ENCODE measurements at regions not wholly inside any gene's neighbourhood (a gene's known extent, or its start where the extent isn't known, plus 50 kb on each side); places are given as distances from the start of the nearest gene placed in this dataset.

GRCh38 chr4:26126994-26127393, 193.8 kb upstream of the RBPJ start:
- no peak overlapping the region for H3K4me3 ChIP-seq (ENCODE audit: low read length in 2 of 2)
- H2BK120ac ChIP-seq (ENCODE audit: low read depth, low read length), result no peak overlapping the region
- H3K4me2 ChIP-seq (ENCODE audit: insufficient read depth, low read length, poor library complexity, severe bottlenecking), result no peak overlapping the region
- no peak overlapping the region for H2BK15ac ChIP-seq (ENCODE audit: low read length)
- H3K14ac ChIP-seq (ENCODE audit: low read length), result no peak overlapping the region
- no peak overlapping the region for H2AK5ac ChIP-seq (ENCODE audit: low read depth, low read length)
- H3K23ac ChIP-seq (ENCODE audit: low read depth, low read length, poor library complexity), result no peak overlapping the region
- no CpG with 5 or more reads among the region's 4 CpGs for WGBS, 2 donors (ENCODE audit: extremely low coverage in 2 of 2, insufficient read length in 2 of 2, insufficient replicate concordance in 1 of 2)
- no peak overlapping the region for H2BK5ac ChIP-seq (ENCODE audit: low read length)
- no peak overlapping the region for H3K9ac ChIP-seq (ENCODE audit: low read depth, low read length, poor library complexity)
- no peak for DNase-seq (ENCODE audit: low spot score)
- no peak overlapping the region for H3K18ac ChIP-seq (ENCODE audit: low read length)
- H4K8ac ChIP-seq (ENCODE audit: low read depth, low read length), result no peak overlapping the region
- no peak overlapping the region for H4K91ac ChIP-seq (ENCODE audit: low read depth, low read length, poor library complexity)
- H3K79me1 ChIP-seq (ENCODE audit: low read depth, low read length), result no peaks in the 10 kb centered on the region
- H3K36me3 ChIP-seq (replicated peaks in 1 of 2; ENCODE audit: control insufficient read depth in 2 of 2, insufficient read depth in 2 of 2, low read length in 2 of 2), result no peaks in the 10 kb centered on the region
- H3K27ac ChIP-seq (replicated peaks; ENCODE audit: low read length), result no peak overlapping the region
- H3K4me1 ChIP-seq (ENCODE audit: control insufficient read depth in 2 of 2, insufficient read depth in 1 of 2, low read depth in 1 of 2, low read length in 2 of 2), result no peaks in the 10 kb centered on the region
- H2BK12ac ChIP-seq (ENCODE audit: low read length), result no peak overlapping the region
- H3K27me3 ChIP-seq (ENCODE audit: control insufficient read depth in 3 of 3, insufficient read depth in 3 of 3, low read depth in 1 of 3, low read length in 3 of 3), result peaks cover 0 to 3% (median 0%) of the 10 kb centered on the region in 3 experiments
- H3K4ac ChIP-seq (ENCODE audit: low read length), result no peak overlapping the region
- no peak overlapping the region for H2AFZ ChIP-seq (ENCODE audit: low read length)
- peaks cover 0 to 3% of the 10 kb centered on the region in 2 donors for H3K9me3 ChIP-seq (replicated peaks in 1 of 2; ENCODE audit: control insufficient read depth in 2 of 2, insufficient read depth in 1 of 2, low read depth in 1 of 2, low read length in 2 of 2)

DNA sequence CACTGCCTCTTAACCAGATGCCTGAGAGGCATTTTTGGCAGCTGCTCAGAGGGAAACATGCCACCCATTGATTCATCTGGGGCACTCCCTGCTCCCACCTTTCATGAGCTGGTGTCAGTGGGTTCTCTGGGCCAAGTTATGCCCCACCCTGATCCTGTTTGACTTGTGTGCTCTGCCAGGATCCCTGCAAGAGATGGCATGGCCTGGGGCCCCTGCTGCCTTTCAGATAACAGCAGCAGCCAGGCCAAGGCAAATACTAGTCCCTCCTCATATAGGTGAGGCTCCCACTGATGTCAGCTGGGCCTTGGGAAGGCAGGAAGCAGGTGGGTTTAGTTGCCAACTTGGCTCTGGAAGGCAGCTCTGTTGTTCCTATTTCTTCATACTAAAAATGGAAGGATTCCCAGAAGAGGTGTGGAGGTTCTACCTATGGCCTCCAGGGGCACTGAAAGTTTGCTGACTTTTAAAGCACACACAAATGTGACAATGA, 192.9 kb upstream of the RBPJ start:
- H3K79me1 ChIP-seq (ENCODE audit: low read depth, low read length), result no peaks in the 10 kb centered on the region
- H4K91ac ChIP-seq (ENCODE audit: low read depth, low read length, poor library complexity), result no peak overlapping the region
- no peak overlapping the region for H2AK5ac ChIP-seq (ENCODE audit: low read depth, low read length)
- H3K27me3 ChIP-seq (ENCODE audit: control insufficient read depth in 3 of 3, insufficient read depth in 3 of 3, low read depth in 1 of 3, low read length in 3 of 3), result peaks cover 0 to 3% (median 0%) of the 10 kb centered on the region in 3 experiments
- no peak overlapping the region for H3K23ac ChIP-seq (ENCODE audit: low read depth, low read length, poor library complexity)
- no peak overlapping the region for H2BK15ac ChIP-seq (ENCODE audit: low read length)
- H3K14ac ChIP-seq (ENCODE audit: low read length), result no peak overlapping the region
- no peak overlapping the region for H2BK120ac ChIP-seq (ENCODE audit: low read depth, low read length)
- peak overlapping the region in 1 of 2 donors; percentile 47 for H3K4me3 ChIP-seq (ENCODE audit: low read length in 2 of 2)
- no peak for DNase-seq (ENCODE audit: low spot score)
- H3K4me1 ChIP-seq (ENCODE audit: control insufficient read depth in 2 of 2, insufficient read depth in 1 of 2, low read depth in 1 of 2, low read length in 2 of 2), result no peaks in the 10 kb centered on the region
- peaks cover 0 to 3% of the 10 kb centered on the region in 2 donors for H3K9me3 ChIP-seq (replicated peaks in 1 of 2; ENCODE audit: control insufficient read depth in 2 of 2, insufficient read depth in 1 of 2, low read depth in 1 of 2, low read length in 2 of 2)
- H3K9ac ChIP-seq (ENCODE audit: low read depth, low read length, poor library complexity), result no peak overlapping the region
- H4K8ac ChIP-seq (ENCODE audit: low read depth, low read length), result no peak overlapping the region
- H2BK12ac ChIP-seq (ENCODE audit: low read length), result no peak overlapping the region
- no peak overlapping the region for H2AFZ ChIP-seq (ENCODE audit: low read length)
- H3K36me3 ChIP-seq (replicated peaks in 1 of 2; ENCODE audit: control insufficient read depth in 2 of 2, insufficient read depth in 2 of 2, low read length in 2 of 2), result no peaks in the 10 kb centered on the region
- H3K4me2 ChIP-seq (ENCODE audit: insufficient read depth, low read length, poor library complexity, severe bottlenecking), result no peak overlapping the region
- H3K4ac ChIP-seq (ENCODE audit: low read length), result no peak overlapping the region
- H3K27ac ChIP-seq (replicated peaks; ENCODE audit: low read length), result no peak overlapping the region
- no peak overlapping the region for H2BK5ac ChIP-seq (ENCODE audit: low read length)
- no peak overlapping the region for H3K18ac ChIP-seq (ENCODE audit: low read length)

- H3K27ac ChIP-seq (replicated peaks; ENCODE audit: low read length), result no peak overlapping the region
- no peaks in the 10 kb centered on the region for H3K4me1 ChIP-seq (ENCODE audit: control insufficient read depth in 2 of 2, insufficient read depth in 1 of 2, low read depth in 1 of 2, low read length in 2 of 2)
- H3K36me3 ChIP-seq (replicated peaks in 1 of 2; ENCODE audit: control insufficient read depth in 2 of 2, insufficient read depth in 2 of 2, low read length in 2 of 2), result no peaks in the 10 kb centered on the region
- H3K79me1 ChIP-seq (ENCODE audit: low read depth, low read length), result no peaks in the 10 kb centered on the region
- no peak overlapping the region for H3K23ac ChIP-seq (ENCODE audit: low read depth, low read length, poor library complexity)
- H2AK5ac ChIP-seq (ENCODE audit: low read depth, low read length), result no peak overlapping the region
- WGBS, 2 donors (ENCODE audit: extremely low coverage in 2 of 2, insufficient read length in 2 of 2, insufficient replicate concordance in 1 of 2), result no CpG with 5 or more reads among the region's 7 CpGs
- H3K4me3 ChIP-seq (ENCODE audit: low read length in 2 of 2), result no peak overlapping the region
- H2BK15ac ChIP-seq (ENCODE audit: low read length), result no peak overlapping the region
- no peak overlapping the region for H4K8ac ChIP-seq (ENCODE audit: low read depth, low read length)
- H3K4me2 ChIP-seq (ENCODE audit: insufficient read depth, low read length, poor library complexity, severe bottlenecking), result no peak overlapping the region
- no peak overlapping the region for H2AFZ ChIP-seq (ENCODE audit: low read length)
- no peak overlapping the region for H4K91ac ChIP-seq (ENCODE audit: low read depth, low read length, poor library complexity)
- no peak overlapping the region for H3K14ac ChIP-seq (ENCODE audit: low read length)
- H2BK5ac ChIP-seq (ENCODE audit: low read length), result no peak overlapping the region
- H3K27me3 ChIP-seq (ENCODE audit: control insufficient read depth in 3 of 3, insufficient read depth in 3 of 3, low read depth in 1 of 3, low read length in 3 of 3), result peaks cover 0 to 3% (median 0%) of the 10 kb centered on the region in 3 experiments
- H3K9ac ChIP-seq (ENCODE audit: low read depth, low read length, poor library complexity), result no peak overlapping the region
- no peaks in the 10 kb centered on the region for H3K9me3 ChIP-seq (replicated peaks in 1 of 2; ENCODE audit: control insufficient read depth in 2 of 2, insufficient read depth in 1 of 2, low read depth in 1 of 2, low read length in 2 of 2)
- H3K18ac ChIP-seq (ENCODE audit: low read length), result no peak overlapping the region
- H2BK120ac ChIP-seq (ENCODE audit: low read depth, low read length), result no peak overlapping the region
- DNase-seq (ENCODE audit: low spot score), result no peak
- no peak overlapping the region for H3K4ac ChIP-seq (ENCODE audit: low read length)
- no peak overlapping the region for H2BK12ac ChIP-seq (ENCODE audit: low read length)
These were observed 190.6 kb upstream of the RBPJ start for GRCh38 chr4:26130173-26130572.

- Histone ChIP-seq H4K91ac (ENCODE audit: low read depth, low read length, poor library complexity) (no peak overlapping the region), H2AK5ac (ENCODE audit: low read depth, low read length) (no peak overlapping the region), H3K18ac (ENCODE audit: low read length) (no peak overlapping the region), H2BK5ac (ENCODE audit: low read length) (no peak overlapping the region), H3K36me3 (replicated peaks in 1 of 2; ENCODE audit: control insufficient read depth in 2 of 2, insufficient read depth in 2 of 2, low read length in 2 of 2) (no peaks in the 10 kb centered on the region), H3K9ac (ENCODE audit: low read depth, low read length, poor library complexity) (no peak overlapping the region), H3K27ac (replicated peaks; ENCODE audit: low read length) (no peak overlapping the region), H2BK120ac (ENCODE audit: low read depth, low read length) (no peak overlapping the region), H3K79me1 (ENCODE audit: low read depth, low read length) (no peaks in the 10 kb centered on the region), H3K14ac (ENCODE audit: low read length) (no peak overlapping the region), H3K4me3 (ENCODE audit: low read length in 2 of 2) (no peak overlapping the region), H3K4ac (ENCODE audit: low read length) (no peak overlapping the region), H3K4me2 (ENCODE audit: insufficient read depth, low read length, poor library complexity, severe bottlenecking) (no peak overlapping the region), H2BK15ac (ENCODE audit: low read length) (no peak overlapping the region), H3K27me3 (ENCODE audit: control insufficient read depth in 3 of 3, insufficient read depth in 3 of 3, low read depth in 1 of 3, low read length in 3 of 3) (peaks cover 0 to 3% (median 0%) of the 10 kb centered on the region in 3 experiments), H2AFZ (ENCODE audit: low read length) (no peak overlapping the region), H3K23ac (ENCODE audit: low read depth, low read length, poor library complexity) (no peak overlapping the region), H2BK12ac (ENCODE audit: low read length) (no peak overlapping the region), H4K8ac (ENCODE audit: low read depth, low read length) (no peak overlapping the region), H3K4me1 (ENCODE audit: control insufficient read depth in 2 of 2, insufficient read depth in 1 of 2, low read depth in 1 of 2, low read length in 2 of 2) (no peaks in the 10 kb centered on the region), H3K9me3 (replicated peaks in 1 of 2; ENCODE audit: control insufficient read depth in 2 of 2, insufficient read depth in 1 of 2, low read depth in 1 of 2, low read length in 2 of 2) (no peaks in the 10 kb centered on the region)
- WGBS, 2 donors (ENCODE audit: extremely low coverage in 2 of 2, insufficient read length in 2 of 2, insufficient replicate concordance in 1 of 2), result no CpG with 5 or more reads among the region's 11 CpGs
- DNase-seq (ENCODE audit: low spot score), result no peak
These were observed 189.9 kb upstream of the RBPJ start for GRCh38 chr4:26130841-26131432.

Measured in neuronal stem cell (in vitro differentiated cells).